ENCODE measurements at regions not wholly inside any gene's neighbourhood (a gene's known extent, or its start where the extent isn't known, plus 50 kb on each side); places are given as distances from the start of the nearest gene placed in this dataset.

DNA sequence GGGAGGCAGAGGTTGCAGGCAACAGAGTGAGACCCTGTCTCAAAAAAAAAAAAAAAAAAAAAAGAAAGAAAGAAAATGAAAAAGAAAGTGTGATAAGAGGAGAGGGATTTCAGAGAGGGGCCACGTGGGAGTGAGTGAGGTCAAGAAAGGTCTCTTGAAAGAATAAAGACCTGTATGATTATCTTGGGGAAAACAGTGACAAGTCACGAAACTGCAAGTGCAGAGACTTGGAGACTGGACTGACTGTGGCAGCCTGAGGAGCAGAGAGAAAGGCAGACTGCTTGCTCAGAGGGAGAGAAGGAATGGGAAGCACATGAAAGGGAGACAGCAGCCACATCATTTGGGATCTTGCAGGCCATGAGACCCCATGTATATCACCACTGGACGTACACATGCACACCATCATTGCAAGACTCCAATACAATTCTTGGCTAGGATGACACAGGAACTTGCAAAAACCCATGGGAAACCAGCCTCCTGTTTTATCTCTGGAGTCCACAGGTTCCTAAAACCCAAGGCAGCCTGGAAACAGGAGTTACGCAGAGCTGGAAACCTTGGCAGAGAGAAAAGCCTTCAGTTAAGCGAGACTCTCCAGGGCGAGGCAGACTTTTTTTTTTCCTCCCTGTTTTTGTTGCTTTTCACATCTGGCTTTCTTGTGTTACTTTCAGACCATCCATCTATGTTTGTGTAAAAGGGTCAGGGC lies 207.0 kb upstream of the TBL1X start (continued):
- TF ChIP-seq, protein P1, sequence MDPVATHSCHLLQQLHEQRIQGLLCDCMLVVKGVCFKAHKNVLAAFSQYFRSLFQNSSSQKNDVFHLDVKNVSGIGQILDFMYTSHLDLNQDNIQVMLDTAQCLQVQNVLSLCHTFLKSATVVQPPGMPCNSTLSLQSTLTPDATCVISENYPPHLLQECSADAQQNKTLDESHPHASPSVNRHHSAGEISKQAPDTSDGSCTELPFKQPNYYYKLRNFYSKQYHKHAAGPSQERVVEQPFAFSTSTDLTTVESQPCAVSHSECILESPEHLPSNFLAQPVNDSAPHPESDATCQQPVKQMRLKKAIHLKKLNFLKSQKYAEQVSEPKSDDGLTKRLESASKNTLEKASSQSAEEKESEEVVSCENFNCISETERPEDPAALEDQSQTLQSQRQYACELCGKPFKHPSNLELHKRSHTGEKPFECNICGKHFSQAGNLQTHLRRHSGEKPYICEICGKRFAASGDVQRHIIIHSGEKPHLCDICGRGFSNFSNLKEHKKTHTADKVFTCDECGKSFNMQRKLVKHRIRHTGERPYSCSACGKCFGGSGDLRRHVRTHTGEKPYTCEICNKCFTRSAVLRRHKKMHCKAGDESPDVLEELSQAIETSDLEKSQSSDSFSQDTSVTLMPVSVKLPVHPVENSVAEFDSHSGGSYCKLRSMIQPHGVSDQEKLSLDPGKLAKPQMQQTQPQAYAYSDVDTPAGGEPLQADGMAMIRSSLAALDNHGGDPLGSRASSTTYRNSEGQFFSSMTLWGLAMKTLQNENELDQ (tag by site-specific recombination; IDR thresholded peaks at IDR 0.05; ENCODE audit: low read depth): no peak
- TF ChIP-seq ZNF341 (tag by site-specific recombination; IDR thresholded peaks at IDR 0.05; ENCODE audit: low read depth): no peak
- TF ChIP-seq ZNF549 (tag by site-specific recombination; IDR thresholded peaks at IDR 0.05): no peak
- no peak for TF ChIP-seq ZNF184 (tag by site-specific recombination; IDR thresholded peaks at IDR 0.05)
- TF ChIP-seq ZNF140 (tag by site-specific recombination; IDR thresholded peaks at IDR 0.05): no peak
- TF ChIP-seq, protein P2, sequence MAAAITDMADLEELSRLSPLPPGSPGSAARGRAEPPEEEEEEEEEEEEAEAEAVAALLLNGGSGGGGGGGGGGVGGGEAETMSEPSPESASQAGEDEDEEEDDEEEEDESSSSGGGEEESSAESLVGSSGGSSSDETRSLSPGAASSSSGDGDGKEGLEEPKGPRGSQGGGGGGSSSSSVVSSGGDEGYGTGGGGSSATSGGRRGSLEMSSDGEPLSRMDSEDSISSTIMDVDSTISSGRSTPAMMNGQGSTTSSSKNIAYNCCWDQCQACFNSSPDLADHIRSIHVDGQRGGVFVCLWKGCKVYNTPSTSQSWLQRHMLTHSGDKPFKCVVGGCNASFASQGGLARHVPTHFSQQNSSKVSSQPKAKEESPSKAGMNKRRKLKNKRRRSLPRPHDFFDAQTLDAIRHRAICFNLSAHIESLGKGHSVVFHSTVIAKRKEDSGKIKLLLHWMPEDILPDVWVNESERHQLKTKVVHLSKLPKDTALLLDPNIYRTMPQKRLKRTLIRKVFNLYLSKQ (tag by site-specific recombination; IDR thresholded peaks at IDR 0.05; ENCODE audit: borderline replicate concordance): no peak
- no peak for TF ChIP-seq ZIC2 (tag by site-specific recombination; IDR thresholded peaks at IDR 0.05)
- TF ChIP-seq, protein P3, sequence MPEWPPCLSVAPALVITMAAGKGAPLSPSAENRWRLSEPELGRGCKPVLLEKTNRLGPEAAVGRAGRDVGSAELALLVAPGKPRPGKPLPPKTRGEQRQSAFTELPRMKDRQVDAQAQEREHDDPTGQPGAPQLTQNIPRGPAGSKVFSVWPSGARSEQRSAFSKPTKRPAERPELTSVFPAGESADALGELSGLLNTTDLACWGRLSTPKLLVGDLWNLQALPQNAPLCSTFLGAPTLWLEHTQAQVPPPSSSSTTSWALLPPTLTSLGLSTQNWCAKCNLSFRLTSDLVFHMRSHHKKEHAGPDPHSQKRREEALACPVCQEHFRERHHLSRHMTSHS (tag by site-specific recombination; IDR thresholded peaks at IDR 0.05): no peak
- TF ChIP-seq ZNF2 (tag by site-specific recombination; IDR thresholded peaks at IDR 0.05): no peak
- no peak for TF ChIP-seq YY1 (tag by site-specific recombination; IDR thresholded peaks at IDR 0.05)

DNA sequence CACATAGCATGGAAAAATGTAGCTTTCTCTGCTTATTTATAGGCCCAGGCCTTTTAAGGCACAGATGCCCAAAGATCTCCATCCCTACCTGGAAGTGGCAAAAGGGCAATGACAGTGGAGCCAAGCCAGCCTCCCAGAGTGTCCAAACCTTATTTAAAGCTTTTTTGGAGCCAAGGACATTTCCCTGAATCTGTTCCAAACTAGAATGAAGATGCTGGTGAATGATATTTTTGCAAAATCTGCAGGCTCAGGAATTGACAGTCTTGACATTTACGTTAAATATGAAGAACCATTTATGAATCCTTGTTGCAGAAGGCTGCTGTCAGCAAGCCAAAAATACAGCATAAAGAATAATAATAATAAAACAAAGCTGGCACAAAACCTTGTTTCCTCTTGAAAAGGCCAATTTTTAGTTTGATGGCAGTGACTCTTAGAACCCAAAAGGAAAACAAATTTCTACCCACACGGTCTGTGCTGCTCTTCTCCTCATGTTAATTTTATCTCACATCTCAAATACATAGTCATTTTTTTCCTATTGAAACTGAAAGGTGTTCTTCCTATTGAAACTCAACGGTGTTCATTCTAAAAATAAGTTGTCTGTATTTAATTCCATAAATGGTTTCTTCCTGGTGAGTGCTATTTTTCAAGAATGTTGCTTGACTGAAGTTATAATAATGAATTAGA lies 206.3 kb upstream of the TBL1X start:
- Histone ChIP-seq H3K36me3 (ENCODE audit: control insufficient read depth in 2 of 2, insufficient read depth in 1 of 2, low read length in 2 of 2) (no peaks in the 10 kb centered on the region), H3K4me3 (ENCODE audit: low read depth, low read length) (no peak overlapping the region), H3K4me1 (ENCODE audit: control insufficient read depth, insufficient read depth, low read length) (no peaks in the 10 kb centered on the region), H3K27ac (ENCODE audit: extremely low read depth, low read depth, low read length) (no peak overlapping the region), H3K9me3 (ENCODE audit: control insufficient read depth, insufficient read depth, low read depth, low read length) (no peaks in the 10 kb centered on the region)
- no peak for TF ChIP-seq MEIS1 (CRISPR knock-in tag; IDR thresholded peaks at IDR 0.05; ENCODE audit: borderline replicate concordance)
- TF ChIP-seq ZBTB8A (tag by site-specific recombination; IDR thresholded peaks at IDR 0.05): no peak
- TF ChIP-seq, protein P4, sequence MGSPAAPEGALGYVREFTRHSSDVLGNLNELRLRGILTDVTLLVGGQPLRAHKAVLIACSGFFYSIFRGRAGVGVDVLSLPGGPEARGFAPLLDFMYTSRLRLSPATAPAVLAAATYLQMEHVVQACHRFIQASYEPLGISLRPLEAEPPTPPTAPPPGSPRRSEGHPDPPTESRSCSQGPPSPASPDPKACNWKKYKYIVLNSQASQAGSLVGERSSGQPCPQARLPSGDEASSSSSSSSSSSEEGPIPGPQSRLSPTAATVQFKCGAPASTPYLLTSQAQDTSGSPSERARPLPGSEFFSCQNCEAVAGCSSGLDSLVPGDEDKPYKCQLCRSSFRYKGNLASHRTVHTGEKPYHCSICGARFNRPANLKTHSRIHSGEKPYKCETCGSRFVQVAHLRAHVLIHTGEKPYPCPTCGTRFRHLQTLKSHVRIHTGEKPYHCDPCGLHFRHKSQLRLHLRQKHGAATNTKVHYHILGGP (tag by site-specific recombination; IDR thresholded peaks at IDR 0.05): no peak
- TF ChIP-seq, protein P5, sequence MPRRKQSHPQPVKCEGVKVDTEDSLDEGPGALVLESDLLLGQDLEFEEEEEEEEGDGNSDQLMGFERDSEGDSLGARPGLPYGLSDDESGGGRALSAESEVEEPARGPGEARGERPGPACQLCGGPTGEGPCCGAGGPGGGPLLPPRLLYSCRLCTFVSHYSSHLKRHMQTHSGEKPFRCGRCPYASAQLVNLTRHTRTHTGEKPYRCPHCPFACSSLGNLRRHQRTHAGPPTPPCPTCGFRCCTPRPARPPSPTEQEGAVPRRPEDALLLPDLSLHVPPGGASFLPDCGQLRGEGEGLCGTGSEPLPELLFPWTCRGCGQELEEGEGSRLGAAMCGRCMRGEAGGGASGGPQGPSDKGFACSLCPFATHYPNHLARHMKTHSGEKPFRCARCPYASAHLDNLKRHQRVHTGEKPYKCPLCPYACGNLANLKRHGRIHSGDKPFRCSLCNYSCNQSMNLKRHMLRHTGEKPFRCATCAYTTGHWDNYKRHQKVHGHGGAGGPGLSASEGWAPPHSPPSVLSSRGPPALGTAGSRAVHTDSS (tag by site-specific recombination; IDR thresholded peaks at IDR 0.05): no peak
- TF ChIP-seq, protein P6, sequence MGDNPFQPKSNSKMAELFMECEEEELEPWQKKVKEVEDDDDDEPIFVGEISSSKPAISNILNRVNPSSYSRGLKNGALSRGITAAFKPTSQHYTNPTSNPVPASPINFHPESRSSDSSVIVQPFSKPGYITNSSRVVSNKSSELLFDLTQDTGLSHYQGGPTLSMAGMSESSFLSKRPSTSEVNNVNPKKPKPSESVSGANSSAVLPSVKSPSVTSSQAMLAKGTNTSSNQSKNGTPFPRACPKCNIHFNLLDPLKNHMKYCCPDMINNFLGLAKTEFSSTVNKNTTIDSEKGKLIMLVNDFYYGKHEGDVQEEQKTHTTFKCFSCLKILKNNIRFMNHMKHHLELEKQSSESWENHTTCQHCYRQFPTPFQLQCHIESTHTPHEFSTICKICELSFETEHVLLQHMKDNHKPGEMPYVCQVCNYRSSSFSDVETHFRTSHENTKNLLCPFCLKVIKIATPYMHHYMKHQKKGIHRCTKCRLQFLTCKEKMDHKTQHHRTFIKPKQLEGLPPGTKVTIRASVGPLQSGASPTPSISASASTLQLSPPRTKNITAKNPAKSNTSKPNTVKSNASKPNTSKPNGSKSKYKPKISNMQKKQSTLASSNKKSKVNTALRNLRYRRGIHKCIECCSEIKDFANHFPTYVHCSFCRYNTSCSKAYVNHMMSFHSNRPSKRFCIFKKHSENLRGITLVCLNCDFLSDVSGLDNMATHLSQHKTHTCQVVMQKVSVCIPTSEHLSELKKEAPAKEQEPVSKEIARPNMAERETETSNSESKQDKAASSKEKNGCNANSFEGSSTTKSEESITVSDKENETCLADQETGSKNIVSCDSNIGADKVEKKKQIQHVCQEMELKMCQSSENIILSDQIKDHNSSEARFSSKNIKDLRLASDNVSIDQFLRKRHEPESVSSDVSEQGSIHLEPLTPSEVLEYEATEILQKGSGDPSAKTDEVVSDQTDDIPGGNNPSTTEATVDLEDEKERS (tag by site-specific recombination; IDR thresholded peaks at IDR 0.05): no peak
- no peak for TF ChIP-seq ZNF146 (tag by site-specific recombination; IDR thresholded peaks at IDR 0.05)
- TF ChIP-seq SETDB1 (IDR thresholded peaks at IDR 0.05; ENCODE audit: insufficient read length, low read length): no peak
- TF ChIP-seq GLI4 (tag by site-specific recombination; IDR thresholded peaks at IDR 0.05): no peak
- no peak for TF ChIP-seq ZNF19 (tag by site-specific recombination; IDR thresholded peaks at IDR 0.05; ENCODE audit: low read depth)
- ChIA-PET CTCF (no interaction called here), POLR2A (no interaction called here)
